ENCODE measurements at regions not wholly inside any gene's neighbourhood (a gene's known extent, or its start where the extent isn't known, plus 50 kb on each side); places are given as distances from the start of the nearest gene placed in this dataset.
A peak's percentile ranks its signal among the peaks of the same experiment; 100 is the strongest.

DNA sequence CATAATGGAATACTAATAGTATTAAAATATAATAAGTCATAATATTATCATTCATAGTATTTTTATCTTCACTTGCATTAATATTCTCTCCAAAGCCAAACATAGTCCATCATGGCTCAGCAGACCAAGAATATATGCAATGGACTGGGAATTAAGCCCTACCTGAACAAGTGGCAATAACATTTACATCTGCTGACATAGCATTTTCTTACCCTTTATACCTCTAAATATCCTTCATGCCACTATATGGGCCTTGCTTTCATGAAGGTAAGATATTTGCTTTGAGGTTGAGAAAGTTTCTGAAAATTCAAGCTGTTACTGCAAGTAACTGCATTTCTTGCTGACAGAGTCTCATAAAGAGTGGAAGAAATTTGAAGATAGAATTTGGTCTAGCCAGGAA is 847.4 kb upstream of the GCFC2 start (continued):
- TF ChIP-seq, protein P1, sequence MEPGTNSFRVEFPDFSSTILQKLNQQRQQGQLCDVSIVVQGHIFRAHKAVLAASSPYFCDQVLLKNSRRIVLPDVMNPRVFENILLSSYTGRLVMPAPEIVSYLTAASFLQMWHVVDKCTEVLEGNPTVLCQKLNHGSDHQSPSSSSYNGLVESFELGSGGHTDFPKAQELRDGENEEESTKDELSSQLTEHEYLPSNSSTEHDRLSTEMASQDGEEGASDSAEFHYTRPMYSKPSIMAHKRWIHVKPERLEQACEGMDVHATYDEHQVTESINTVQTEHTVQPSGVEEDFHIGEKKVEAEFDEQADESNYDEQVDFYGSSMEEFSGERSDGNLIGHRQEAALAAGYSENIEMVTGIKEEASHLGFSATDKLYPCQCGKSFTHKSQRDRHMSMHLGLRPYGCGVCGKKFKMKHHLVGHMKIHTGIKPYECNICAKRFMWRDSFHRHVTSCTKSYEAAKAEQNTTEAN (CRISPR knock-in tag; IDR thresholded peaks at IDR 0.05): no peak

GRCh38 chr2:76556018-76556417 is 845.3 kb upstream of the GCFC2 start:
- H3K27me3 Mint-ChIP-seq (ENCODE audit: low read depth): no peaks in the 10 kb centered on the region
- CTCF ChIA-PET: no interaction called here
- DNase-seq (ENCODE audit: low spot score): no peak
- no peak for TF ChIP-seq FOXK1 (CRISPR knock-in tag; IDR thresholded peaks at IDR 0.05)
- TF ChIP-seq USF1 (CRISPR knock-in tag; IDR thresholded peaks at IDR 0.05): no peak
- TF ChIP-seq NFE2L1 (CRISPR knock-in tag; IDR thresholded peaks at IDR 0.05): no peak
- TF ChIP-seq SMAD4 (CRISPR knock-in tag; IDR thresholded peaks at IDR 0.05): no peak
- TF ChIP-seq, protein P2, sequence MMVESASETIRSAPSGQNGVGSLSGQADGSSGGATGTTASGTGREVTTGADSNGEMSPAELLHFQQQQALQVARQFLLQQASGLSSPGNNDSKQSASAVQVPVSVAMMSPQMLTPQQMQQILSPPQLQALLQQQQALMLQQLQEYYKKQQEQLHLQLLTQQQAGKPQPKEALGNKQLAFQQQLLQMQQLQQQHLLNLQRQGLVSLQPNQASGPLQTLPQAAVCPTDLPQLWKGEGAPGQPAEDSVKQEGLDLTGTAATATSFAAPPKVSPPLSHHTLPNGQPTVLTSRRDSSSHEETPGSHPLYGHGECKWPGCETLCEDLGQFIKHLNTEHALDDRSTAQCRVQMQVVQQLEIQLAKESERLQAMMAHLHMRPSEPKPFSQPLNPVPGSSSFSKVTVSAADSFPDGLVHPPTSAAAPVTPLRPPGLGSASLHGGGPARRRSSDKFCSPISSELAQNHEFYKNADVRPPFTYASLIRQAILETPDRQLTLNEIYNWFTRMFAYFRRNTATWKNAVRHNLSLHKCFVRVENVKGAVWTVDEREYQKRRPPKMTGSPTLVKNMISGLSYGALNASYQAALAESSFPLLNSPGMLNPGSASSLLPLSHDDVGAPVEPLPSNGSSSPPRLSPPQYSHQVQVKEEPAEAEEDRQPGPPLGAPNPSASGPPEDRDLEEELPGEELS (CRISPR knock-in tag; IDR thresholded peaks at IDR 0.05): no peak
- H3K27ac Mint-ChIP-seq: no peak overlapping the region
- H3K4me3 Mint-ChIP-seq: no peak overlapping the region
- no peaks in the 10 kb centered on the region for H3K9me3 Mint-ChIP-seq
- ATAC-seq: no peak
- H3K4me1 Mint-ChIP-seq: 0 out of 2 replicates have a peak, but pooled peaks cover 3% of the 10 kb centered on the region
- no peaks in the 10 kb centered on the region for H3K36me3 Mint-ChIP-seq
- POLR2A ChIA-PET: interaction anchor here (0.6 kb wide), 1 partner anchor 34 kb away, joined by 7 read pairs; no protein-coding TSS in a partner anchor

GRCh38 chr2:76546207-76546606 is 835.5 kb upstream of the GCFC2 start:
- ChIA-PET POLR2A (no interaction called here), CTCF (no interaction called here)
- DNase-seq (ENCODE audit: low spot score): no peak
- no peak overlapping the region for H3K27ac Mint-ChIP-seq
- H3K27me3 Mint-ChIP-seq (ENCODE audit: low read depth): no peaks in the 10 kb centered on the region
- H3K4me1 Mint-ChIP-seq: peaks cover 17% of the 10 kb centered on the region
- H3K4me3 Mint-ChIP-seq: no peak overlapping the region
- no peaks in the 10 kb centered on the region for H3K9me3 Mint-ChIP-seq
- no peaks in the 10 kb centered on the region for H3K36me3 Mint-ChIP-seq
- TF ChIP-seq HMGA2 (CRISPR knock-in tag; IDR thresholded peaks at IDR 0.05) (peak; percentile 90), ZNF121 (CRISPR knock-in tag; IDR thresholded peaks at IDR 0.05) (no peak)
- no peak for ATAC-seq

- H3K4me3 Mint-ChIP-seq: no peak overlapping the region
- ChIA-PET CTCF (no interaction called here), POLR2A (no interaction called here)
- no peak overlapping the region for H3K27ac Mint-ChIP-seq
- H3K36me3 Mint-ChIP-seq: no peaks in the 10 kb centered on the region
- ATAC-seq (peak; percentile 57), DNase-seq (ENCODE audit: low spot score) (no peak)
- no peak for TF ChIP-seq RELA (CRISPR knock-in tag; IDR thresholded peaks at IDR 0.05; ENCODE audit: borderline replicate concordance)
- no peak for TF ChIP-seq ZNF138 (CRISPR knock-in tag; conservative IDR thresholded peaks at IDR 0.05)
- TF ChIP-seq JUN (CRISPR knock-in tag; IDR thresholded peaks at IDR 0.05): no peak
- TF ChIP-seq, protein P3, sequence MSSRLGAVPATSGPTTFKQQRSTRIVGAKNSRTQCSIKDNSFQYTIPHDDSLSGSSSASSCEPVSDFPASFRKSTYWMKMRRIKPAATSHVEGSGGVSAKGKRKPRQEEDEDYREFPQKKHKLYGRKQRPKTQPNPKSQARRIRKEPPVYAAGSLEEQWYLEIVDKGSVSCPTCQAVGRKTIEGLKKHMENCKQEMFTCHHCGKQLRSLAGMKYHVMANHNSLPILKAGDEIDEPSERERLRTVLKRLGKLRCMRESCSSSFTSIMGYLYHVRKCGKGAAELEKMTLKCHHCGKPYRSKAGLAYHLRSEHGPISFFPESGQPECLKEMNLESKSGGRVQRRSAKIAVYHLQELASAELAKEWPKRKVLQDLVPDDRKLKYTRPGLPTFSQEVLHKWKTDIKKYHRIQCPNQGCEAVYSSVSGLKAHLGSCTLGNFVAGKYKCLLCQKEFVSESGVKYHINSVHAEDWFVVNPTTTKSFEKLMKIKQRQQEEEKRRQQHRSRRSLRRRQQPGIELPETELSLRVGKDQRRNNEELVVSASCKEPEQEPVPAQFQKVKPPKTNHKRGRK (CRISPR knock-in tag; IDR thresholded peaks at IDR 0.05; ENCODE audit: borderline replicate concordance): no peak
- TF ChIP-seq ZNF396 (CRISPR knock-in tag; IDR thresholded peaks at IDR 0.05; ENCODE audit: borderline replicate concordance): no peak
- no peak for TF ChIP-seq SMAD4 (CRISPR knock-in tag; IDR thresholded peaks at IDR 0.05)
- TF ChIP-seq, protein P4, sequence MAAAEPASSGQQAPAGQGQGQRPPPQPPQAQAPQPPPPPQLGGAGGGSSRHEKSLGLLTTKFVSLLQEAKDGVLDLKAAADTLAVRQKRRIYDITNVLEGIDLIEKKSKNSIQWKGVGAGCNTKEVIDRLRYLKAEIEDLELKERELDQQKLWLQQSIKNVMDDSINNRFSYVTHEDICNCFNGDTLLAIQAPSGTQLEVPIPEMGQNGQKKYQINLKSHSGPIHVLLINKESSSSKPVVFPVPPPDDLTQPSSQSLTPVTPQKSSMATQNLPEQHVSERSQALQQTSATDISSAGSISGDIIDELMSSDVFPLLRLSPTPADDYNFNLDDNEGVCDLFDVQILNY (CRISPR knock-in tag; IDR thresholded peaks at IDR 0.05): no peak
- TF ChIP-seq ZNF671 (CRISPR knock-in tag; IDR thresholded peaks at IDR 0.05): no peak
- TF ChIP-seq, protein P5, sequence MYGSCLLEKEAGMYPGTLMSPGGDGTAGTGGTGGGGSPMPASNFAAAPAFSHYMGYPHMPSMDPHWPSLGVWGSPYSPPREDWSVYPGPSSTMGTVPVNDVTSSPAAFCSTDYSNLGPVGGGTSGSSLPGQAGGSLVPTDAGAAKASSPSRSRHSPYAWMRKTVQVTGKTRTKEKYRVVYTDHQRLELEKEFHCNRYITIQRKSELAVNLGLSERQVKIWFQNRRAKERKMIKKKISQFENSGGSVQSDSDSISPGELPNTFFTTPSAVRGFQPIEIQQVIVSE (CRISPR knock-in tag; IDR thresholded peaks at IDR 0.05; ENCODE audit: borderline replicate concordance): no peak
- no peak for TF ChIP-seq CREB1 (CRISPR knock-in tag; IDR thresholded peaks at IDR 0.05)
- TF ChIP-seq RORB (CRISPR knock-in tag; IDR thresholded peaks at IDR 0.05): no peak
- no peak for TF ChIP-seq NR2C2 (CRISPR knock-in tag; IDR thresholded peaks at IDR 0.05)
- no peaks in the 10 kb centered on the region for H3K9me3 Mint-ChIP-seq
- H3K27me3 Mint-ChIP-seq (ENCODE audit: low read depth): no peaks in the 10 kb centered on the region
- H3K4me1 Mint-ChIP-seq: peaks cover 13% of the 10 kb centered on the region
Measured at GRCh38 chr2:76544901-76545300, 834.2 kb upstream of the GCFC2 start.
